SW 1271 (cell line): ENCODE measurements at regions not wholly inside any gene's neighbourhood (a gene's known extent, or its start where the extent isn't known, plus 50 kb on each side); places are given as distances from the start of the nearest gene placed in this dataset.
"Not testable (repeated sequence)": the region's sequence is repeated elsewhere in the genome, so short reads cannot be mapped to it uniquely, and the experiment has no call there.

Experiments used
- DNase-seq, 2 experiments: peaks; one replicate each; lab custom pipeline; 2025; lab: John Stamatoyannopoulos, UW

- DNase-seq: peak in 1 of 2 experiments; percentile 10
Observed at GRCh38 chr16:52976539-52977167, 76.0 kb downstream of the CHD9NB start.

DNA sequence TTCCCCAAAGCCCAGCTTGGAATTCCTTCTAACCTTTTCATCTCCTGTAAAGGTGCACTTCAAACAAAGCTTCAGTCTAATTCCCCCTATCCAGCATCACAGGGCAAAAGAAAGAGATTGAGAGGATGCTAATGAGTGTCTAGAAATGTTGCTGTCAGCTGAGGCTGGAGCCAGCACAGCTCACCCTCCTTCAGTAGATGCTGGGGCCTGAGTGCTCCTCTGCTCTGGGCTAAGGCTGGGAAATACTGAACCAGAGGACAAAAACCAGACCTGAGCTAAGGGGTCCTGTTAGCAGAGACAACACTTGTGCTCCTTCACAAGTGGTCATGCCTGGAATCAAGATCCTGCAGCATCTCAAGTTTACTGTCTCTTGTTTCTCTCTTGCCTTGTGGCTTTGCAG lies 85.0 kb downstream of the CHD9NB start:
- DNase-seq: no peak

- DNase-seq: no peak
Observed at GRCh38 chr16:52964290-52964689, 88.4 kb downstream of the CHD9NB start.

- no peak for DNase-seq
Observed at GRCh38 chr16:52963855-52964242, 88.8 kb downstream of the CHD9NB start.

DNA sequence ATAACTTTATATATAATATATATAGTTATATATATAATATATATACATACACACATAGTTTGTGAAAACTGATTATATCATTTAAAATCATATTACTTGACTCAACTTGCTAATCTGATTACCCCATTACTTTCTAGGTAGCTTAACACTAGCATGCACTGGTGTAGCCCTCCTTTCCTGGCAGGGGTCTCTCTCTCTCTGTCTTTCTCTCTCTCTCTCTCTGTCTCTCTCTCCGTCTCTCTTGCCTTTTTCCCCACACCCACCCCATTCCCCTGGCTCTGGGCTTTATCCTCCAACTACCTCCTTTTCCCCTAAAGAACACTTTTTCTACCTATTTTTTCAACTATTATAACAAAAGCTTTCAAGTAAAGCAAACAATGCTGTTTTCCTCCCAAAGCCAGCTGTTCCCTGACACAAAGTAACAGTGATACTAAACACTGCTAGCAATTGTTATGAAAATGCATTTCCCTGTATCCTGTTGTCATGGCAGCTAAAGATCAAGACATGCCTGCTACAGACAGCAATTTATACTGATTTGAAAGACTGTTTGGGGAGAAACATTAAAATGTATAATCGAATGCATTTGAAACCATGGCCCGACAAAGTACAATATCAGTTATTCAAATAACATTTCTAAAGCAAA lies 89.4 kb downstream of the CHD9NB start:
- no peak for DNase-seq

DNA sequence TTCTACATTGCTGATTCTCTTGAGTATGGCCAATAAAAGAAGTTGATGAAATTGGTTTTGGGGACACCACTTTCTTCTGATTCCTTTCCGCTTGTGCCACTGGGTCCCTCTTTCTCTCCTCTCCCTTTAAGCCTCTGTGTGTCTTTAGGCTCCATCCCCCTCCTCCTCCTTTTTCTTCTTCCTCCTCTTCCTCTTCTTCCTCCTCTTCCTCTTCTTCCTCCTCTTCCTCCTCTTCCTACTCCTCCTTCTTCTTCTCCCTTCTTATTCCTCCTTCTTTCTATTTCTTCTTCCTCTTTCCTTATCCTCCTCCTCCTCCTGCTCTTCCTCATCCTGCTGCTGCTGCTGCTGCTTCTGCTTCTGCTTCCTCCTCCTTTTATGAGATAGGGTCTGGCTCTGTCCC lies 93.7 kb downstream of the CHD9NB start:
- DNase-seq: no peak

DNA sequence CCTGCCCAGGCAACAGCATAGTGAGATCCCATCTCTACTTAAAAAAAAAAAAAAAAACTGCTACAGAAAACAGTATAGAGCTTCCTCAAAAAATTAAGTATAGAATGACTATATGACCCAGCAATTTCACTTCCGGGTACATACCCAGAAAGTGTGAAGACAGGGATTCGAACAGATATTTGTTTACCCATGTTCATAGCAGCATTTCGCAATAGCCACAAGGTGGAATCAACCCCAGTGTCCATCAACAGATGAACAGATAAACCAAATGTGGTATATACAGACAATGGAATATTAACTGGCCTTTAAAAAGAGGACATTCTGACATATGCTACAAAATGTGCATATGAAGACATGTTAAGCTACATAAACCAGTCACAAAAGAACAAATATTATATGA lies 95.5 kb downstream of the CHD9NB start:
- no peak for DNase-seq

DNA sequence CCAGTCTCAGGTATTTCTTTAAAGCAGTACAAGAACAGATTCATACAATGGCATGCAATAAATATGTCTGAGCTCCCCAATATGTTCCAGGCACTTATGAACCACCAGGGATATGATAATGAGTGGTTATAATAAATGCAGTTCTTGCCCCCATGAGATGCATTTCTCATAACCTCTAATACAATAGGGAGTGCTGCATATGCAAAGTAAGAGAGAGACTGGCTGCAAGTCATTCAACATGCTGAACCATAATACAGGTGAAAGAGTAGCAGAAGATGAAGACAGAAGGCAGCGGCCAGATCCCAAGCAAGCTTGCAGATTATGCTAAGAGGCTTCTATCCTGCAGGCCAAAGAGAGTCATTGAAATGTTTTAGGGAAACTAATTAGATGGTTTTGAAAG lies 96.7 kb downstream of the CHD9NB start:
- no peak for DNase-seq

DNA sequence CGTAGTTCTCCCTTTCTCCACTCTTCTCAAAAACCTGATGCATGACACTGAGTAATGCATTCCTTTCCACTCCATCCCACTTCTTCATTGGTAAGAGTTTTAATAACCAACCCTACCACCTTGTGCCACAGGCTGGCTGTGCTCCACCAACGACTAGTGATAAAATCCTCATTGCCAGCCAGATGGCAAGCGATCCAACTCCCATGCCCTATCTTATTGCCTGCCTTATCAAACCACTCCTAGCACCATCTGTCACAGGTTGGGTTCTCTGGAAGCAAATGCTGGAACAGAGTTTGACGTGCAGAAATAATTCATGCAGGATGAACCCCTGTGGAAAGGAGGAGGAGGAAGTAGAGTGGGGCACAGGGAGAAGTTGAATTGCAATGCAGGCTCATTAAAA lies 99.5 kb downstream of the CHD9NB start:
- DNase-seq: no peak

- no peak for DNase-seq
Observed at GRCh38 chr16:52948946-52949345, 103.8 kb downstream of the CHD9NB start.

DNA sequence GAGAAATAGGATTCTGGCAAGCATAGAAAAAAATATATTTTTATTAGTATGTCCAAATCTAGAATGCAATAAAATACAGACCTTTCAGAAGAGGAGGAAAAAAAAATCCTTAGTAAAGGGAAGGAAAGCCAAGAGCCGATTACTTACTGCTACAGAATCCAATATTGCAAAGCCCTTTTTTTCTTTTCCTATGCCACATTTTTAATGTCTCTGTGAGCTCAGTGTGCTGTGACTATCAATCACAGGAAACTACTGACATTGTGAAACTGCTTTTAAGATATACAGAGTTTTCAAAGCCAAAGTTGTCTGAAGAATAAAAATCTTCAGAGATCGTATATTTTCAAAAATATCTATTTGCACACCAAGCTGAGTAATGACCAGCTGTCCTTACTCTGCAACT lies 120.4 kb downstream of the CHD9NB start:
- no peak for DNase-seq

DNA sequence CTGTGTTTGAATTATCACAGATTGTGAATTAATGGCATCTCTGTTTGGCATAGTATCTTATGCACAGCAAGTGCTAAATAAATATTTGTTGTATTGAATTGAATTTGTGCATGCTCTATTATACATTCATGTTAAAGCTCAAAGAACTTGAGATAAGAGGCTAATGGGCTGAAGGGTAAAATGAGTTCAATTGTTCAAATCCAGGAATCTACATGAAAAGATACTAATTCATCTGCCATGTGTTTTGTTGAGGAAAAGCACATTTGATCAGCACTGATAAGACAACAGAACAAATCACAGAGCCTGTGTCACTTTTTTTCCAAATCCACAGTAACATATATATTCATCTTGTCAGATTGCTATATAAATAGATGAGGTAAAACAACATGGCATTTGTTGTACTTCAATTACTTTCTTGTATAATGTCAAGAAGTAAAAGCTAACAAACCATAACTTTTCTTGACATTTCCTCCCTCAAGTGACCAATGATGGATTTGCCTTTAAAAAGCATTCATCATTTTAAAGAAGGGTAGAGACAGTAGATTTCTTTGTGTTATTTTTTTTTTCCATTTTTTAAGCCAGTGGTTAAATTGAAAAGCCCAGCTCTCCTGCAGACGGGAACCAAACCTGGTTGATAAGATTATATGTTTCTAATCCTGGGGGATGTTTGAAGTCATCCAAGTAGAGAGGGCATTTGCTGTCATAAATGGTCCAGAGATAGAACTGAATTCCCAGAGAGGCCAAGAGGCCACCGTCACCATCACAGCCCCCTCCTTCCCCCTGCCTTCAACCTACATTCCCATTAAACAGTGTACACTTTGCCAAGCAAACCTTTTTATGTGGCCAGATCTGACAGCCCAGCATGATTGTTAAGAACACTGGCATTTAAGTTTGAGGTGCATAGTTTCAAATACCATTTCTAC lies 123.0 kb downstream of the CHD9NB start:
- DNase-seq: no peak

DNA sequence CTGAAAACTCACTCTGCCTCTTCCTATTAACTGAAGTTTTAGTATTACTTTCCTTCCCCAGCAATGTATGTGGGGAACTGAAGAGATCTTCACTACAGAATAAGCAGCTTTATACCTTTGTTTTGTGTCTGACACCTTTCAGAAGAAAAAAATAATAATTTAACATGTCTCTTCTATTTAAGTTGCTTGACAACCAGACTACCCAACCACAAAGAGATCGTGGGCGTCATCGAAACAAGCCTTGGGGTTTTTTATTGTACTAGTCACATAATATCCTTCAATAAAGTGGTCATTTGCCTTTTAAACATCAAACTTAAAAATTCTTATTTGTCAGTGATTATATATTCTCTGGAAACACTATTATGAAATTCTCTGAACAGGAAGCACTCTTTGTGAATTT lies 123.7 kb downstream of the CHD9NB start:
- DNase-seq: no peak

GRCh38 chr16:52925143-52925542 lies 127.6 kb downstream of the CHD9NB start:
- DNase-seq: no peak

GRCh38 chr16:52924162-52924561 lies 128.5 kb downstream of the CHD9NB start:
- no peak for DNase-seq

DNA sequence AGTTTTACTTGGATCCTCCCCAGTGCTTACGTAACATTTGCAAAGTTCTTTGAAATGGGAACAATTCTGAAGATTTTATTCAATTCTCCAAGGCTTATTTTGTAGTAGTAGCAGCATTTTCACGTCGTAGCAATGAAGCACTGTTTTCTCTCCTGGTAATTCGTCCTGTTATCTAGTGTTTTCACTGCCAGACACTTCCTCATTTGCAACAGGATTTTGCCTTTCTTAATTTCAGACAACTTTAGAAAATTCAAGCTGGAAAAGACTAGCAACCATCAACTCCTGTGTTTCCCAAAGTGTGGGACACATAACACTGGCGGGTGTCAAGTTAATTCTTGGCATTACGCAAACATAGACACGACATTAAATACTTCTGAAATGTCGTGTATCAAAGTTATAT lies 131.6 kb downstream of the CHD9NB start:
- DNase-seq: no peak

DNA sequence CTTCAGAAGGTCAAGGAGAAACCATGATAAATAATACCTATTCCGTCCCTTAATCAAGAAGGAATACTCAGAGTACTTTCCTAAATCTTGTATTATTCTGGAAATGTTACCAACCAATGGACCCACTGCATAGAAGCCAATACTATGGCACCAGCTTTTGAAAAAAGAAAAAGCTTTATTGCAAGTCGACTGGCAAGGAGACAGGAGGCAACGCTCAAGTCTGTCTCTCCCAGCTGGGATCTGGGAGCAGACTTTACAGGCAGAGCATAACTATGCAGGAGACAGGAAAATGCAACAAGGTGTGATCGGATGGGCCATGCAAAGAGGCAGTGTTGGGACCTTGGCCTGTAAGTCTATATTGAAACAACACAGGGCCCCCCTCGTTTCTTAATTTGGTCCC lies 132.4 kb downstream of the CHD9NB start:
- no peak for DNase-seq

DNA sequence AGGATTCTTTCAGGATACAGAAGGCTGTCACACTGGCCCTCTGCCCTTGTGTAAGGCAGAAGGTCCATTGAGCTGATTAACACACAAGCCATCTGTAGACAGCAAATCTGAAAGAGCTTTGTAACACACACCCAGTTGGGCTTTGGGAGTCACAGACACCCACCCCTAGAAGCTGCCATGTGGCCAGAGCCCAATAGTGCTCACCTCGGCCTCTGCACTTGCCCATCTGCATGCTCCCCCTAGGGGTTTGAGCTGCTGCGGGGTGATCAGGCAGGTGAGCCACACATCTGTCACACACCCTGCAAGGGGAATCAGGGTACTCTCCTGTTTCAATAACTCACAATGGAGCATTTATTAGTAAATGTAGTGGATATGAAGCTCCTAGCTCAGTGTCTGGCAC lies 138.3 kb downstream of the CHD9NB start:
- no peak for DNase-seq

DNA sequence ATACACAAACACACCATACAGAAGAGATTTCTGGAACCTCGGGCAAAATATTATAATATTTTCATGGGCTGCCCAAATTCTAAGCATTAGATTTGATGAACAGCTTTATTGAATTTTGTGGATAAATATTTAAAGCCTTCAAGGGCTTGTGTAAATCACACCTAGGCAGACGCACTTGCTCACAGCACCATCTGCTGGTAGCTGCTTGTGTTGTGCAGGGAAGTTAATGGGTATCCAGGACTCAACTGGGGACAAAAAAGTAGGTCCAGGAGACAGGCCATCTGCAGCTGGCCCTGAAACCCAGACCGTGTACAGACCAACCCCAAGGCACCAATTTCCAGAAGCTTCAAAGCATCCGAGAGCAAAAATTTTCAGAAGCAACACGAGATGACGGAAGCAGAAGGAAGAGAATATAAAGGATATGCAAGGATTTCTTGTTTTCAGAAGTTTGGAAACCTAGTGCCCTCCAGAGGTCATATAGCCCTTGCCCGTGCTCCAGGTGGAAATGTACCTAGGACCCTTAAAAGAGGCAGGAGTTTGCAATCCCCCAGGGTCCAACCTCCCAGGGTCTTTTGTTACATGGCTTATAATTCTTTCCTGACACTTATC lies 140.0 kb downstream of the CHD9NB start:
- peak in 1 of 2 experiments; percentile 32 for DNase-seq

- DNase-seq: not testable (repeated sequence)
Observed at GRCh38 chr16:52908057-52908456, 144.6 kb downstream of the CHD9NB start.

DNA sequence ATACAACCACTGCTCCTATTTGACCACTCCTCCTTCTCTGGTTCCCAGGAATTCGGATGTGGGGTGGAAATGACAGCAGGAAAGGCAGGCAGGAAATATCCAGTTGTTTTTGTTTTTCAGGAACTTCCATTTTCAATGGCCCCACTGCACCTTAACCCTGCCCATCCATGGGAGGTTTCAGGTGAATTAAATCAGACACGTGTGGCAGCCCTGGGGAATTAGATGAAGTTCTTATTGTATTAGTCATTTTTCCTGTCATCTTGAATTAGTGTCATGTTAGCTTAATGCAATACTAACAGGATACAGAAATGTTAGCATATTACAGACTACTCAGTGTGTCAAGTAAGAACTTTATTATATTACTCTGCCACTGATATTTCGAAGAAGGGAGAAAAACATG lies 146.4 kb downstream of the CHD9NB start:
- no peak for DNase-seq

GRCh38 chr16:52896478-52897164 lies 156.1 kb downstream of the CHD9NB start:
- no peak for DNase-seq
